Type B pancreatic cell (in vitro differentiated cells): ENCODE measurements at regions not wholly inside any gene's neighbourhood (a gene's known extent, or its start where the extent isn't known, plus 50 kb on each side); places are given as distances from the start of the nearest gene placed in this dataset.

Source experiments
- DNase-seq: peaks from one replicate; pipeline ENCODE4 v3.0.0; 2021; ENCODE audit warnings: mixed read lengths; ENCODE audit not compliant: unreplicated experiment; ENCODE audit errors: extremely low spot score
- H3K27ac Mint-ChIP-seq: 2 replicates; pipeline ENCODE4 v1.8.0; 2021; ENCODE audit warnings: mild to moderate bottlenecking, mixed read lengths
- H3K27me3 Mint-ChIP-seq: 2 replicates; pipeline ENCODE4 v1.8.0; 2021; ENCODE audit warnings: mixed read lengths
- H3K36me3 Mint-ChIP-seq: 2 replicates; pipeline ENCODE4 v1.8.0; 2021; ENCODE audit warnings: mixed read lengths
- H3K4me1 Mint-ChIP-seq: one replicate; pipeline ENCODE4 v1.8.0; 2021; ENCODE audit warnings: mixed read lengths; ENCODE audit not compliant: unreplicated experiment
- H3K4me3 Mint-ChIP-seq: 2 replicates; pipeline ENCODE4 v1.8.0; 2021; ENCODE audit warnings: mild to moderate bottlenecking, mixed read lengths
- H3K9me3 Mint-ChIP-seq: 2 replicates; pipeline ENCODE4 v1.8.0; 2021; ENCODE audit warnings: mixed read lengths
- TF ChIP-seq, protein P1 (sequence below): fragments of 200-600 bp; sonication (generic); conservative IDR thresholded peaks from 2 replicates; pipeline ENCODE4 v1.5.0; 2021; ENCODE audit warnings: antibody characterized with exemption, mild to moderate bottlenecking

DNA sequence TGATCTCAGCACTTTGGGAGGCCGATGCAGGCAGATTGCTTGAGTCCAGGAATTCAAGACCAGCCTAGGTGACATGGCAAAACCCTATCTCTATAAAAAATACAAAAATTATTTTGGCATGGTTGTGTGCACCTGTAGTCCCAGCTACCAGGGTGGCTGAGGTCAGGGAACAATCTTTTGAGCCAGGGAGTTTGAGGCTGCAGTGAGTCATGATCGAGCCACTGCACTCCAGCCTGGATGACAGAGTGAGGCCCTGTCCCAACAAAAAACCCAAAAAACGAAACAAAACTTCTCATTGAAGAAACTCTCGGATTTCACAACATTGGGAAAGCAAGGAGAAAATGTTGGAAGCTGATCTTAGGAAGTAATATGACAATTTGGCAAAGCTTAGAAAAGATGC, 317.3 kb upstream of the MGAT5 start:
- H3K27me3 Mint-ChIP-seq: no peaks in the 10 kb centered on the region

DNA sequence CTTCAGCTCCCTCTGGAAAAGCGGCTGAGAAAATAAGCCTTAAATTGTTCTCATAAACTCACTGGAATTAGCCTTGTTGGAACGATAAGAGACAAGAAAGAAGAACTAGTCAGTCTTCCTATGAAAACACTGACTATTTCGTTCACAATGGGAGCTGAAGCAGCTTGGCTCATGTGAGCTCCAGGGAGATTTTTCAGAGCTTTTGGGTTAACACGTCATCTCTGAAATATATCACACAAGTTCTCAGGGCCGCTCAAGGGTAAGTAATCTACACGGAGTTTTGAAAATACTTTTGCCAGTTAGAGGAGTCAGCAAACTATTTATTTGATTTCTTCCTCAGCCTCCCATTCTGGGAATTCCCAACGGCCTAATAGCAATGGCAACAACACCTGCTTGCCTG, 316.2 kb upstream of the MGAT5 start:
- H3K36me3 Mint-ChIP-seq: no peaks in the 10 kb centered on the region
- TF ChIP-seq, protein P1, sequence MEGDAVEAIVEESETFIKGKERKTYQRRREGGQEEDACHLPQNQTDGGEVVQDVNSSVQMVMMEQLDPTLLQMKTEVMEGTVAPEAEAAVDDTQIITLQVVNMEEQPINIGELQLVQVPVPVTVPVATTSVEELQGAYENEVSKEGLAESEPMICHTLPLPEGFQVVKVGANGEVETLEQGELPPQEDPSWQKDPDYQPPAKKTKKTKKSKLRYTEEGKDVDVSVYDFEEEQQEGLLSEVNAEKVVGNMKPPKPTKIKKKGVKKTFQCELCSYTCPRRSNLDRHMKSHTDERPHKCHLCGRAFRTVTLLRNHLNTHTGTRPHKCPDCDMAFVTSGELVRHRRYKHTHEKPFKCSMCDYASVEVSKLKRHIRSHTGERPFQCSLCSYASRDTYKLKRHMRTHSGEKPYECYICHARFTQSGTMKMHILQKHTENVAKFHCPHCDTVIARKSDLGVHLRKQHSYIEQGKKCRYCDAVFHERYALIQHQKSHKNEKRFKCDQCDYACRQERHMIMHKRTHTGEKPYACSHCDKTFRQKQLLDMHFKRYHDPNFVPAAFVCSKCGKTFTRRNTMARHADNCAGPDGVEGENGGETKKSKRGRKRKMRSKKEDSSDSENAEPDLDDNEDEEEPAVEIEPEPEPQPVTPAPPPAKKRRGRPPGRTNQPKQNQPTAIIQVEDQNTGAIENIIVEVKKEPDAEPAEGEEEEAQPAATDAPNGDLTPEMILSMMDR: no peak
- peaks cover 3% of the 10 kb centered on the region for H3K4me1 Mint-ChIP-seq
- H3K27me3 Mint-ChIP-seq: peaks cover 6% of the 10 kb centered on the region
- no peaks in the 10 kb centered on the region for H3K9me3 Mint-ChIP-seq
- H3K4me3 Mint-ChIP-seq: no peak overlapping the region
- H3K27ac Mint-ChIP-seq: no peak overlapping the region
- DNase-seq: no peak

More for the DNA sequence above, 317.3 kb upstream of the MGAT5 start:
- Mint-ChIP-seq H3K9me3 (no peaks in the 10 kb centered on the region), H3K4me1 (no peaks in the 10 kb centered on the region), H3K36me3 (no peaks in the 10 kb centered on the region), H3K4me3 (no peak overlapping the region), H3K27ac (no peak overlapping the region)
- TF ChIP-seq, protein P1: no peak
- no peak for DNase-seq

DNA sequence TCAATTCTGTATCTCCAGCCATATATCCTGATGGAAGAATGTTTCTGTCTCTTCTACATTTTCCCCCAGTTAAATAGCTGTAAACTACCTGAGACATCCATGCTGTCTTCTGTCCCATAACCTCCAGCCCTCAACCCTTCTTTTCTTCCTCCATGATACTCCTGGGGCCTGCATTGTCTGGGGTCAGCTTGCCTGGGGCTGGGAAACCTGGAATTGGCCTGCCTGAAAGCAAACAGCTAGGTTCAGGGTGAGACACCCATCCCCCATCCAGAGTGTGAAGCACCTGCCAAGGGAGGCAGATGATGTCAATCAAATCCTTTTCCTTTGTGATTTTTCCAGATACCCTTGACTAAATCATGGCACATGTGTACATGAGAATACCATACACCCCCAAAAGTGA, 313.7 kb upstream of the MGAT5 start:
- H3K27ac Mint-ChIP-seq: no peak overlapping the region
- H3K4me3 Mint-ChIP-seq: no peak overlapping the region
- no peaks in the 10 kb centered on the region for H3K9me3 Mint-ChIP-seq
- H3K4me1 Mint-ChIP-seq: peaks cover 6% of the 10 kb centered on the region
- no peaks in the 10 kb centered on the region for H3K36me3 Mint-ChIP-seq
- peaks cover 6% of the 10 kb centered on the region for H3K27me3 Mint-ChIP-seq
- TF ChIP-seq, protein P1: no peak
- DNase-seq: no peak

DNA sequence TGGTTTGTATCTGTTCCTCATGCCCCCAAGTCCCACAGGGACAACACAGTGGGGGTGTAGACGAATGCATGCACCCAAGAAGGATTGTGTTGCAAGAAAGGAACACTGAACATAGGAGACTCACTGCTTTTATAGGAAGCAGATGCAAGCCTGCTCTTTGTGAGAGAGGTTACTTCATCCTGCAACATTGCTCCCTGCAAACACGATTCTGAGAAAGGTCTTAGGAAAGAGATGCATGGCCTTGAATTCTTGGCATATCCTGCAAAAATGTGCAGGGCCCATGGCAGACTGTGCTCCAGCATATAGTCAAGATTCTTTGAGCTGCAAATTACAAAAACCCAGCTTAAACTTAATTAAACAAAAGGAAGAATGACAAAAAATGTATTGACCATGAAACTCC, 312.2 kb upstream of the MGAT5 start:
- H3K27me3 Mint-ChIP-seq: peaks cover 6% of the 10 kb centered on the region
- H3K9me3 Mint-ChIP-seq: no peaks in the 10 kb centered on the region
- DNase-seq: no peak
- no peak overlapping the region for H3K4me3 Mint-ChIP-seq
- H3K4me1 Mint-ChIP-seq: peaks cover 6% of the 10 kb centered on the region
- TF ChIP-seq, protein P1: no peak
- no peak overlapping the region for H3K27ac Mint-ChIP-seq
- no peaks in the 10 kb centered on the region for H3K36me3 Mint-ChIP-seq

DNA sequence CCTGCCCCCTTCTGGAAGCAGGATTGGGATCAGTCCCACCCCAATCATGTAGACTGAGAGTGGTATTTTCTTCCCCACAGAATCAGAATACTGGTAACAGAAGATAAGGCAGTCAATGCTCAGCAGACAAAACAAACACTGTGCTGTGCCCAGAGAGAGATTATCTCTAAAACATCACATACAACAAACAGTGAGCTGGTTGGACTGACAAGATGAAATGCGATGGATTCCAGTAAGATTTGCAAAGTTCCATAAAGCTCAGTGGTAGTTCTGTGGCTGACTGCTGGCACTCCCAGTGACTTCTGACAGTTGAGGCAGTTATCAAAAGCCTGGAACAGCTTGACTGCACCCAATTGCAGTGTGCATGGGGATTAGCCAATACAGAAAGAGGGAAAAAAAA, 311.5 kb upstream of the MGAT5 start:
- DNase-seq: no peak
- Mint-ChIP-seq H3K9me3 (no peaks in the 10 kb centered on the region), H3K27me3 (peaks cover 6% of the 10 kb centered on the region), H3K36me3 (no peaks in the 10 kb centered on the region), H3K4me3 (no peak overlapping the region), H3K4me1 (peaks cover 6% of the 10 kb centered on the region), H3K27ac (no peak overlapping the region)
- TF ChIP-seq, protein P1: no peak

DNA sequence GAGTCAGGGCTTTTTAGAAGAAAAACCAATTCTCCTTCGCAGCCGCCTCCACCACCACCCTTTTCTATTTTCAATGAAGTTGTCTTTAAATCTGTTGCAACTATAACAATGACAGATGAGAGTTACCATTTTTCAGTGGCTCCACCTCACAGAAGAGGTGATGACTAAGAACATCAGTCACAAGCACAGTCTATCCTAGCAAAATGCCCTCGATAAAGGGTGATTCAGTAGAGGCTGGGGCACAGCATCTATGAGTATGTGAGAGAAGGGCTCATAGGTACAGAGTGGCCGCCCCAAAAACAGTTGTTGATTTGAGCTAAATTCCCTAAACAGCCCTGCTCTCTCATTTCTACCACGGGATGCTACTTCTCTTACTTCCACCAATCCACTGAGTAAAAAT, 310.8 kb upstream of the MGAT5 start:
- DNase-seq: no peak
- Mint-ChIP-seq H3K4me1 (peaks cover 6% of the 10 kb centered on the region), H3K27me3 (peaks cover 6% of the 10 kb centered on the region), H3K9me3 (no peaks in the 10 kb centered on the region), H3K36me3 (no peaks in the 10 kb centered on the region), H3K27ac (no peak overlapping the region), H3K4me3 (no peak overlapping the region)
- TF ChIP-seq, protein P1: no peak
